Activated T-cell treated with anti-CD3 and anti-CD28 coated beads, Interleukin-2, amount 50 U/mL, for 48 hours (primary cell): ENCODE measurements at regions not wholly inside any gene's neighbourhood (a gene's known extent, or its start where the extent isn't known, plus 50 kb on each side); places are given as distances from the start of the nearest gene placed in this dataset.

Source experiments
- DNase-seq, 2 experiments: peaks; one replicate each; pipeline ENCODE4 v3.0.0-alpha.2; 2020

DNA sequence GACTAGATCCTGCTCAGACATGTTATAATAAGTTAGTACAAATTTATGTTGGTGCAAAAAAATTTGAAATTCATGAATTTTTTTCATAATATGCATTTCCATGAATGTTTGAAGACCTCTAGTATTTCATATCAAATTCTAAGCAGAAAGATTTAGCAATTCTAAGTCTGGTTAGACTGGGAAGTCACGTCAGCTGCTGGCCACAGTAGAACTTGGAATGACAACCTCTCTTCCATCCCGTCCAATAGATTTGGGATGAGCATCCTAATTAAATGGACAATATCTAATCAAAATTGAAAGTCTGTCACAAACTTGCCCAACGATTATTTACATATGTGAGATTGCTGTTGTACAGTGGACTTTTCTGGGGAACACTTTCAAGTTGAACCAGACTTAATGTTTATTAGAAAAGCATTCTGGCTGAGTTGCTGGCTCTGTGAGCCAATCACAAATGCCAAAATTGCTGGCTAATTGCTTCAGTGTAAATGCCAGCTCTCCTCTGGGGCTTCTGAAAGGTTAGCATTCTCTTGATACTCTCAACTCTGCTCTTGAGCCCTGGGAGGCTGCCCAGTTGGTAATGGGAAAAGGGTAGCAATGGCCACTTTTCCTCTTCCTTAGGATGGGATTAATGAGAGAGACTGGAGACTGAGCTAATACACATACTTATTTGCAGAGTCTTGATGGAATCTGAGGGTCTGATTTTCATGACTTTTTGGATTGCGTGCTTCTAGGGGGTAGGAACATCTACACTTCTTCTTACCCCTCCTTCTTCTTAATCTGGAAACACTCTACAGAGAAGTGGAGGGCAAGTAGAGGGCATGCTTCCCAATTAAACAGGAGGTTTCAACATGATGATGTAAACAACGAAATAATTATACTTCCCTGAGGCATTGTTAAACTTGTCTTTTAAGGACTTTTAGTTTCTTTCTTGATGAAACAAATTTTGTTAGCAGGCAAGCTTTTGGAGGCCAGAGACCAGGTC is 253.5 kb downstream of the BAMBI start:
- no peak for DNase-seq

DNA sequence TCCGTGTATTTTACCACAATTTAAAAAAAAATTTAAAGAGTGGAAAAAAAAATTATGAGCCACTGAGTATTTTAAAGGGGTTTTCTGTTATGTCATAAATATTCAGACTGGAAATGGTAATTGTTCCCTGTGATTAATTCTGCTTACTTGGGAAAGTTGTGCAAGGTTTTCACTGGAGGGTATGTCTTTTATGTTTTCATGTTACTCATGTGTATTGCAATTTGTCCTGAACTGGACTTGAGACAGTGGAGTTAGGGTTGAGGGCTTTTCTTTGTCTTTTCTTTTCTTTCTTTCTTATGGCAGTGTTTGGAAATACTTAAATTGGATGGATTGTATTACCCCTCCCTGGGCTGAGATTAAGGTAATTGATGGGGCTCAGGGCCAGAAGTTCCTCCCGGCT is 257.7 kb downstream of the BAMBI start:
- DNase-seq: no peak

DNA sequence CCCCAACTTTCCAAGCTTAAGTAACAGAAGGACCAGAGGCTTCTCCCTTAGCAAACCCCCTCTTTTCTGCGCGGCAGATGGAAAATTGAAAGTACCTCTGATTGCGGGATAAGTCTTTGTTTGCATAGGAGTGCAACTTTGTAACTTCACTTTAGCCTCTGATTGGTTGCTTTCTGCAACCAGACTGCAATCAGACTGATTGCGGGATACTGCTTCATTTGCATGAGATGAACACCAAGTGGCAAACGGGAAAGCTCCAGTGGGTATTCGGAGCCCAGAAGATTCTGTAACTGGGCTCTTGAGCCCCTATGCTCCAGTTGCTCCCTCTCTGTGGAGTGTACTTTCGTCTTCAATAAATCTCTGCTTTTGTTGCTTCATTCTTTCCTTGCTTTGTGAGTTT is 260.6 kb downstream of the BAMBI start:
- no peak for DNase-seq

- no peak for DNase-seq
These were observed 261.4 kb downstream of the BAMBI start for GRCh38 chr10:28938745-28939144.

DNA sequence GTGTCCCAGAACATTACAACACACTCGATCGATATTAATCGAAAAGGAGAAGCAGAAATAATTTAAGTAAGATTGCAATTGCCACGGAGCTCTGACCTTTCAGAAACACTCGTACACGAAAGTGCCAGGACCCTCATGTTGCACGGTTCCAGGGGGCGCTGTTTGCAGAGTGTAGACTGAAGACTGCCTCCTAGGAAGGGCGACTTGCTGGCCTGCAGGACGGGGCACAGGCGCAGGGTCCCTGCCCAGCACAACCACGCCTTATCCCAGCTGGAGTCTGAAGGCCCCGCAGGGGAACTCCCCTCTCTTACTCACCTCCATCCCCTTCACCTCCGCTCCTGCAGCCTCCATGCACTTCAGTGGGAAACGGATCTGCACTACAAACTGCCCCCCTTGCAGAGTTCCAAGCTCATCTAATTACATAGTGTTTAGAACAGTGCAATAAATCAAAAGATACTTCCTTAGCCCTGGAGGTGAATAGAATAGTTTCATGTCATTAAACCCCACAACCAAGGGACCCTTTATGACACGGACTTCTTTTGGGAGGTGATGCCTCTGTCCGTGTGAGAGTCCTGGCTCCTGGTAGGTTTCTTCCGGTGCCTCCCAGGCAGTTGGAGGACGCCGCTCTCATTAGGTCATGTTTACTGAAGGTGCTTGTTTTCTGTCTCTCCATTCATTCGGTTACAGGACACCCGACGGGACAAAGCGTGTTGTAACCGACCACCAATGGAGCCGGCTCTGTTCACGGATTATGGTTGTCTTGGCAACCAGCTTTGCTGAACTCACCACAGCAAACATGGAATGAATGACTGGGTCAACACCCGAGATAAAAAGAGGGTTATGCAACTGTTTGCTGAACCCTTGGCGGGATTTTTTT is 262.2 kb downstream of the BAMBI start:
- no peak for DNase-seq

DNA sequence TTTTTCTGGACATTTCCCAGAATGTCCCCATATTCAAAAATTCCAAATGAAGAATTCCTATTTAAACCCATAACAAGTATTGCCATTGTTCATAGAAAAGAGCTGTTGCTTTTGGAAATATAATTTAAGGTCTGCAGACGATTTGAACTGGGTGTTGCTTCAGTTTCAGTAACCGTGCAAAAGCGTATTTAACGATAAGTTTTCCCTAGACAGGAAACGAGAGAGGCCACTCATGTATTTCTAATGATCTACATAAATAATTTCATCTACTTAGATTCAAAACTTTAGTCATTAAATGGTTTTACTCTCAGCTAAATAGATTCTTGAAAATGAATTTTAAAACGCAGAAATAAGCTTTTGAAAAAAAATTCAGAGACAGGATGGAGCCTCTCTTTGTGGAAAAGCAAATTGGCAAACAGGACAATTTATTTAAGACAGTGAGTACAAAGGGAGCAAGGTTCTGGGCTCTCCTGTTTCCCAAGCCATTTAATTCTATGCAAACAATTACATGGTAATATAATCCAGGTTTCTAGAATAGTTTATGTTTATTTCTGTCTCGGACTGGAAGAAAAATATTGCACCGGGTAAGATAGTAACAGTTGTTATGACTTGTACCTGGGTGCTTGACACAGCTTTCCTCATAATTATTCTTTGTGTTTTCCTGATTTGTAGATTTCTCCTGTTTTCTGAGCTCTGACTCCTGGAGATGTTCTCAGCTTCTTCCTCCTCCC is 263.0 kb downstream of the BAMBI start:
- no peak for DNase-seq

GRCh38 chr10:28942012-28942411 is 264.7 kb downstream of the BAMBI start:
- no peak for DNase-seq

DNA sequence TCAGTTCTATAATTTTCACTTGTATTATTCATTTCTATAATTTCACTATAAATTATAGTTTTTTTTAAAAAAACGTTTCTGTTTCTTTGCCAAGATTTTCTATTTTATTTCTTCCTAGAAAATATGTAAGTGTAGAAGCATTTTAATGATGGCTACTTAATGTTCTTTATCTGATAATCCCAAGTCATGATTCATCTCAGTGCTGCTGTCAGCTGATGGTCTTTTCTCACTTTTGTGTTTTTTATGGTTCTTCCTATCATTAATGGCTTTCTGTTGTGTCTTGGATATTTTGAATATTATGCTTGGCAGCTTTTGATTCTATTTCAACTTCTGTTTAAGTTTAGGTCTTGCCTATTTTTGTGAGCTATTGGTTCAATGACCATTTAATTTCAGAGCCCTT is 268.6 kb downstream of the BAMBI start:
- DNase-seq: no peak

GRCh38 chr10:28946479-28946878 is 269.2 kb downstream of the BAMBI start:
- DNase-seq: no peak

DNA sequence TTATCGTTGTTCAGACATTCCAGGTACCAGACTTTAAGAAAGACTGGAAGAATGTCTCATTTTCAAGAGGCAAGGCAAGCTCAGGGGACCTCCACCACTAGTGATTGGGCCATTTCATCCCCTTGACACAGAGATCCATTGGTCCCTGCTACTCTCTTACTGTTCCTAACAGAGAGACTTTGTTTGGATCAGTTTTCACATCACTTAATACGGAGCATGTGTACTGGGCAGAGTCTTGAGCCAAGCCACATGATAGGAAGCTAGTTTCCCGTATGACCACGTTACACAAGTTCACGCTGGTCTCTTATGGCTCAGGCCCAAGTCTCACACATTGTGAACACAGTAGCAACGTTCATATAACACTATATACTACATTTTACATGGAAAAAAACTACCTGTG is 269.9 kb downstream of the BAMBI start:
- no peak for DNase-seq

DNA sequence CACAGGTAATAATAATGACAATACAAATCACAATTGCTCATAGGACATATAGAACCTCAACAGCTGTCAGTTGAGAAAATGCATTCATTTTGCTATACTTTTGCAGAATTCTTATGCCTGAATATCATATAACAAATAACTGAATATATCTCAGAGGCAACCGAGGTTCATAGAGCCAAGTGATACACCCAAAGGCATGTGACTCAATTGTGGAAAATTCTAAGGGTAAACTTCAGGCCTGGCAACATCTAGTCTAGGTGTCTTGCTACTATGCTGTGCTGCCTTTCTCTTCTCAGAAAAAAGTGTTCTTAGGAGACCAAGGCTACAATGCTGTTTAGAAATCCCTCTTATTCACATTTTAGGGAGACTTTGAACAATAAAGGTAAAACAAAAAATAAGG is 270.7 kb downstream of the BAMBI start:
- DNase-seq: no peak

- DNase-seq: no peak
These were observed 272.0 kb downstream of the BAMBI start for GRCh38 chr10:28949005-28950004.

DNA sequence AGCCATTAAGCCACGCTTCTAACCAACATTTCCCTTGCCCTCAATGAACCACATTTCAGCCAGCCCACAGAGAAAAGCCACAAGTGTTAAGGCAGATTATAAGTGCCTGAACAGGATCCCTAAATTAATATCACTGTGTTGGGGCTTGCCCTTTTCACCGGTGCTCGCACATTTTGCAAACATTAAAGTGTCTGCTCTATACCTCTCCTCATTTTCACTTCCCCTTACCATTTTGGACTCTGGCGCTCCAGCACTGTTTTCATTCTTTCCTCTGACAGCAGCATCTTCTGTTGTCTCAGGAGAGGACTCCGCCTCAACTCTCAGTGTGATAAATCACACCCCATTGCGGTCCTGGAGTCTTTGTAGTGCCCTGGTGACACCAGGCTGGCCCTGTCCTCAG is 274.2 kb downstream of the BAMBI start:
- no peak for DNase-seq

DNA sequence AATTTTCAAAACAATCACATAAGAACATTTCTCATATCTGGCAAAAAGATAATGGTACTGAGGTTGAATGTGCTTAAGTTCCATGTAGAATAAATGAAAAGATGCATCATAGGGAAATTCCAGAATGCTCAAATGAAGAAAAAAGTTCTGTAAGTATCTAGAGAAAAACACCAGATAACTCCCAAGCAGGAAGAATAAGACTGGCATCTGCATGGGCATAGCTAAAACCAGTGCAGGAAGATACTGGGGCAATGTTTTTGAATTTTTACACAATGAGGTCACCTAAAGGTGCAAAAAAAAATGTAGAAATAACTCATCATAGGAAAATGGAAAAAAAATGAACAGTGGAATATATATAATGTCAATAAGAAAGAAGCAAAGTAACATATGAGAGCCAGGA is 275.2 kb downstream of the BAMBI start:
- DNase-seq: no peak

GRCh38 chr10:28954211-28954610 is 276.9 kb downstream of the BAMBI start:
- no peak for DNase-seq

DNA sequence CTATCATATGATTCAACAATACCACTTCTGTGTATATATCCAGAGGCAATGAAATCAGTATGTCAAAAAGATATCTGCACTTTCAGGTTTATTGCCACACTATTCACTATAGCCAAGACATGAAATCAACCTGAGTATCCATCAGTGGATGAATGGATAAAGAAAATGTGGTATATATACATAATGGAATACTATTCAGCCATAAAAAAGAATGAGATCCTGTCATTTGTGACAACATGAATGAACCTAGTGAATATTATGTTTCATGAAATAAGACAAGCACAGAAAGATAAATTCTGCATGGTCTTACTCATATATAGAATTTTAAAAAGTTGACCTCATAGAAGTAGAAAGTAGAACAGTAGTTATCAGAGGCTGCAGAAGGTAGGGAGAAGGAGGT is 281.1 kb downstream of the BAMBI start:
- no peak for DNase-seq

GRCh38 chr10:28959850-28960501 is 282.7 kb downstream of the BAMBI start:
- no peak for DNase-seq

DNA sequence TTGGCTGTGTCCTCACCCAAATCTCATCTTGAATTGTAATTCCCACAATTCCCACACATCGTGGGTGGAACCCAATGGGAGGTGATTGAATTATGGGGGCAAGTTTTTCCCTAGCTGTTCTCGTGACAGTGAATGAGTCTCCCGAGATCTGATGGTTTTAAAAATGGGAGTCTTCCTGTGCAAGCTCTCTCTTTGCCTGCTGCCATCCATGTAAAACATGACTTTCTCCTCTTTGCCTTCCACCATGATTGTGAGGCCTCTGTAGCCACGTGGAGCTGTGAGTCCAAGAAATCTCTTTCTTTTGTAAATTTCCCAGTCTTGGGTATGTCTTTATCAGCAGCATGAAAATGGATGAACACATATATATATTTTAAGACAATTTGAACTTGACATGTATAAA is 285.4 kb downstream of the BAMBI start:
- DNase-seq: no peak

DNA sequence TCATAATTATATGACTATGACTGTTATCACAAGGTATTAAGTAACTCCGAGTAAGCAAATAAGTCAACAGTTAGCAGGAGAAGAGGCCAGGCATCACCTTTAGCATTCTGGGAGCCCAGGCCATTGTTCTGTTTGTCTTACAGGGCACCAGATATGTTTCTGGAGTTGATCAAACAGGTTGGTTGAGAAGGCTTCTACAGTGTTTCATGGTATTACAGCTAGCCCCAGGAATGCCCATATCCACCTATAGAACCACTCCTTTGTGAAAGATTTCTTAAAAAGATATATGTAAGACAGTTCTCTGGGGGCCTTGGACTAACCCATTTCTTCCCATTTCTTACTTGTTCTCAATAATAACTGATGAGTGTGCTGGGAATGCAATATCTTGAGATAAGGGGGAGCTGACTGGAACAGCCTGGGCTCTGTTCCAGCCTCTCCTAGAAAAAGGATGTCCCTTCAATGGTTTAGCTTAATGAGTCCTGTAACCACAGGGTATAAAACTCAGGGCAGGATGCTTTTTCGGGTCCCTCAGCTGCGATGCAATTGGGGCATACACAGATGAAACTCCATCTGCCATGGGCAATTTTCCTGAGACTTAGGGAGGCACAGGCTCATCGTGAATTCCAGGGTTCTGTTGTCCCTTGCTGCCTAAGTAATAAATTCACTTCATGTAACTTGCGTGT is 286.4 kb downstream of the BAMBI start:
- no peak for DNase-seq

GRCh38 chr10:28965937-28966336 is 288.6 kb downstream of the BAMBI start:
- no peak for DNase-seq

- no peak for DNase-seq
These were observed 289.7 kb downstream of the BAMBI start for GRCh38 chr10:28967031-28967430.
